Neural crest cell (in vitro differentiated cells): ENCODE measurements at regions not wholly inside any gene's neighbourhood (a gene's known extent, or its start where the extent isn't known, plus 50 kb on each side); places are given as distances from the start of the nearest gene placed in this dataset.

Experiments used
- DNase-seq: peaks from one replicate; pipeline ENCODE4 v3.0.0; 2021; ENCODE audit warnings: low read depth, mixed read lengths, low spot score
- H3K27ac Mint-ChIP-seq: one replicate; pipeline ENCODE4 v1.8.0; 2021; ENCODE audit warnings: mild to moderate bottlenecking, mixed read lengths; ENCODE audit not compliant: unreplicated experiment
- H3K27me3 Mint-ChIP-seq: 2 replicates; pipeline ENCODE4 v1.8.0; 2021; ENCODE audit warnings: low read depth, mild to moderate bottlenecking, mixed read lengths
- H3K36me3 Mint-ChIP-seq: 2 replicates; pipeline ENCODE4 v1.8.0; 2021; ENCODE audit warnings: low read depth, mild to moderate bottlenecking, mixed read lengths
- H3K4me1 Mint-ChIP-seq: 2 replicates; pipeline ENCODE4 v1.8.0; 2021; ENCODE audit warnings: mixed read lengths
- H3K4me3 Mint-ChIP-seq: one replicate; pipeline ENCODE4 v1.8.0; 2021; ENCODE audit warnings: mild to moderate bottlenecking, mixed read lengths
- H3K9me3 Mint-ChIP-seq: 2 replicates; pipeline ENCODE4 v1.8.0; 2021; ENCODE audit warnings: mixed read lengths
- CTCF ChIP-seq: fragments of 200-600 bp; sonication (generic); conservative IDR thresholded peaks from 2 replicates; pipeline ENCODE4 v1.5.0; 2021; ENCODE audit warnings: antibody characterized with exemption, mild to moderate bottlenecking

GRCh38 chr6:91415031-91415605 is 828.2 kb upstream of the MAP3K7 start:
- Mint-ChIP-seq H3K4me1 (no peaks in the 10 kb centered on the region), H3K27me3 (no peaks in the 10 kb centered on the region), H3K36me3 (peaks cover 5% of the 10 kb centered on the region), H3K9me3 (peaks cover 16% of the 10 kb centered on the region), H3K4me3 (no peak overlapping the region), H3K27ac (no peak overlapping the region)
- TF ChIP-seq CTCF, result no peak
- no peak for DNase-seq

GRCh38 chr6:91412532-91412931 is 825.7 kb upstream of the MAP3K7 start:
- peaks cover 8% of the 10 kb centered on the region for H3K9me3 Mint-ChIP-seq
- H3K27me3 Mint-ChIP-seq, result no peaks in the 10 kb centered on the region
- TF ChIP-seq CTCF, result no peak
- no peak overlapping the region for H3K4me3 Mint-ChIP-seq
- H3K27ac Mint-ChIP-seq, result no peak overlapping the region
- H3K36me3 Mint-ChIP-seq, result no peaks in the 10 kb centered on the region
- DNase-seq, result no peak
- no peaks in the 10 kb centered on the region for H3K4me1 Mint-ChIP-seq

GRCh38 chr6:91407706-91408105 is 820.8 kb upstream of the MAP3K7 start:
- peaks cover 18% of the 10 kb centered on the region for H3K9me3 Mint-ChIP-seq
- no peak overlapping the region for H3K27ac Mint-ChIP-seq
- no peaks in the 10 kb centered on the region for H3K4me1 Mint-ChIP-seq
- DNase-seq, result no peak
- no peaks in the 10 kb centered on the region for H3K27me3 Mint-ChIP-seq
- no peaks in the 10 kb centered on the region for H3K36me3 Mint-ChIP-seq
- no peak overlapping the region for H3K4me3 Mint-ChIP-seq
- no peak for TF ChIP-seq CTCF

GRCh38 chr6:91392951-91393350 is 806.1 kb upstream of the MAP3K7 start:
- no peak overlapping the region for H3K4me3 Mint-ChIP-seq
- H3K4me1 Mint-ChIP-seq, result no peaks in the 10 kb centered on the region
- peaks cover 8% of the 10 kb centered on the region for H3K9me3 Mint-ChIP-seq
- no peak overlapping the region for H3K27ac Mint-ChIP-seq
- peaks cover 2% of the 10 kb centered on the region for H3K36me3 Mint-ChIP-seq
- no peaks in the 10 kb centered on the region for H3K27me3 Mint-ChIP-seq
- TF ChIP-seq CTCF, result no peak
- no peak for DNase-seq

- Mint-ChIP-seq H3K27me3 (no peaks in the 10 kb centered on the region), H3K36me3 (no peaks in the 10 kb centered on the region), H3K4me3 (no peak overlapping the region), H3K4me1 (no peaks in the 10 kb centered on the region), H3K27ac (no peak overlapping the region), H3K9me3 (peaks cover 3% of the 10 kb centered on the region)
- DNase-seq, result no peak
- TF ChIP-seq CTCF, result no peak
These were observed 800.6 kb upstream of the MAP3K7 start for GRCh38 chr6:91387290-91388059.
